Upper lobe of left lung (tissue), 6 donors: ENCODE measurements at regions not wholly inside any gene's neighbourhood (a gene's known extent, or its start where the extent isn't known, plus 50 kb on each side); places are given as distances from the start of the nearest gene placed in this dataset.

ENCODE experiments used
- ATAC-seq, 2 donors: fragments of 200-7000 bp; cut with Tn5 transposase; one replicate each; pipeline ENCODE4 v1.9.1; 2022; ENCODE audit warnings: mild to moderate bottlenecking in 2 of 2, moderate library complexity in 2 of 2; ENCODE audit not compliant: low FRiP score in 2 of 2
- DNase-seq, 2 donors: peaks; one replicate each; pipeline ENCODE4 v3.0.0-alpha.2; 2019 to 2020
- H3K27ac ChIP-seq, 4 donors: fragments of 200-600 bp; sonication (generic); one replicate each; pipeline ENCODE4 v1.5.1; 2016 to 2019
- H3K27me3 ChIP-seq, 4 donors: fragments of 200-600 bp; sonication (generic); one replicate each; pipeline ENCODE4 v1.5.1; 2017 to 2019
- H3K36me3 ChIP-seq, 4 donors: fragments of 200-600 bp; sonication (generic); one replicate each; pipeline ENCODE4 v1.5.1; 2016 to 2019
- H3K4me1 ChIP-seq, 4 donors: fragments of 200-600 bp; sonication (generic); one replicate each; pipeline ENCODE4 v1.5.1; 2018 to 2019
- H3K4me3 ChIP-seq, 4 donors: fragments of 200-600 bp; sonication (generic); one replicate each; pipeline ENCODE4 v1.5.1; 2017 to 2019; ENCODE audit warnings: mild to moderate bottlenecking in 2 of 4, moderate library complexity in 1 of 4
- H3K9me3 ChIP-seq, 4 donors: fragments of 200-600 bp; sonication (generic); one replicate each; pipeline ENCODE4 v1.5.1; 2018 to 2019
- CTCF ChIP-seq, 6 experiments: fragments of 450-650 bp in 4 of 6; fragments of 200-600 bp in 2 of 6; sonication (generic) in 2 of 6; IDR thresholded peaks; one replicate each; pipeline ENCODE4 v1.5.1; 2016 to 2019; ENCODE audit warnings: antibody characterized with exemption in 6 of 6
- EP300 ChIP-seq, 4 donors: sonication (generic); formaldehyde crosslinking; IDR thresholded peaks; one replicate each; pipeline ENCODE4 v1.5.1; 2017; ENCODE audit warnings: antibody characterized with exemption in 4 of 4, control low read depth in 2 of 4
- POLR2A ChIP-seq, 4 donors: fragments of 450-650 bp; IDR thresholded peaks; one replicate each; pipeline ENCODE4 v1.5.1; 2016 to 2017; ENCODE audit warnings: antibody characterized with exemption in 4 of 4, mild to moderate bottlenecking in 2 of 4
- POLR2AphosphoS5 ChIP-seq, 2 donors: sonication (generic); formaldehyde crosslinking; IDR thresholded peaks; one replicate each; pipeline ENCODE4 v1.5.1; 2017; ENCODE audit warnings: antibody characterized with exemption in 2 of 2
- WGBS, 2 donors: methylation state at CpG; one replicate each; pipeline ENCODE4 v1.1.5; 2017 to 2018; 5-methylcytosine and 5-hydroxymethylcytosine counted together
- donor health status: DM: no; HTN: no; CAD: no; lungs with moderate emphysema.
- donor health status: DM: no; HTN: yes; CAD: no; lungs with severe emphysema.

GRCh38 chr2:64831977-64832328 lies 157.2 kb upstream of the SLC1A4 start:
- DNase-seq: no peak
- Histone ChIP-seq H3K4me1 (peaks cover 5 to 11% (median 9%) of the 10 kb centered on the region in 4 donors), H3K36me3 (no peaks in the 10 kb centered on the region), H3K4me3 (no peak overlapping the region), H3K27me3 (no peaks in the 10 kb centered on the region), H3K9me3 (no peaks in the 10 kb centered on the region), H3K27ac (peak overlapping the region; percentile 67 to 80 (median 72))
- ATAC-seq: no peak
- TF ChIP-seq EP300 (IDR thresholded peaks at IDR 0.05) (no peak), POLR2AphosphoS5 (IDR thresholded peaks at IDR 0.05) (no peak), CTCF (IDR thresholded peaks at IDR 0.05) (no peak), POLR2A (IDR thresholded peaks at IDR 0.05) (no peak)
- WGBS, 2 donors: 83 to 87% methylated on average over 6 of the region's 6 CpGs

- H3K9me3 ChIP-seq: no peaks in the 10 kb centered on the region
- peaks cover 5 to 11% (median 9%) of the 10 kb centered on the region in 4 donors for H3K4me1 ChIP-seq
- DNase-seq (no peak), ATAC-seq (no peak)
- H3K4me3 ChIP-seq: no peak overlapping the region
- no peak overlapping the region for H3K27ac ChIP-seq
- 97% methylated on average over 1 of the region's 1 CpG for WGBS, 2 donors
- TF ChIP-seq POLR2A (IDR thresholded peaks at IDR 0.05) (no peak), CTCF (IDR thresholded peaks at IDR 0.05) (no peak), EP300 (IDR thresholded peaks at IDR 0.05) (no peak), POLR2AphosphoS5 (IDR thresholded peaks at IDR 0.05) (no peak)
- no peaks in the 10 kb centered on the region for H3K27me3 ChIP-seq
- no peaks in the 10 kb centered on the region for H3K36me3 ChIP-seq
These were observed 156.3 kb upstream of the SLC1A4 start for GRCh38 chr2:64832936-64833335.

- 71 to 72% methylated on average over 5 of the region's 5 CpGs for WGBS, 2 donors
- Histone ChIP-seq H3K4me1 (peaks cover 6 to 33% (median 12%) of the 10 kb centered on the region in 4 donors), H3K36me3 (no peaks in the 10 kb centered on the region), H3K4me3 (no peak overlapping the region), H3K27me3 (no peaks in the 10 kb centered on the region), H3K27ac (no peak overlapping the region), H3K9me3 (no peaks in the 10 kb centered on the region)
- TF ChIP-seq EP300 (IDR thresholded peaks at IDR 0.05): no peak
- TF ChIP-seq CTCF (IDR thresholded peaks at IDR 0.05): no peak
- TF ChIP-seq POLR2AphosphoS5 (IDR thresholded peaks at IDR 0.05): no peak
- no peak for TF ChIP-seq POLR2A (IDR thresholded peaks at IDR 0.05)
- ATAC-seq: no peak
- no peak for DNase-seq
These were observed 152.6 kb upstream of the SLC1A4 start for GRCh38 chr2:64836566-64836965.

- H3K4me1 ChIP-seq: peaks cover 5 to 29% (median 11%) of the 10 kb centered on the region in 4 donors
- WGBS, 2 donors: 89 to 90% methylated on average over 10 of the region's 10 CpGs
- ATAC-seq: no peak
These were observed 152.0 kb upstream of the SLC1A4 start for GRCh38 chr2:64837116-64837731.

More at GRCh38 chr2:64837116-64837731, 152.0 kb upstream of the SLC1A4 start:
- Histone ChIP-seq H3K27me3 (no peaks in the 10 kb centered on the region), H3K36me3 (no peaks in the 10 kb centered on the region), H3K9me3 (no peaks in the 10 kb centered on the region), H3K27ac (no peak overlapping the region), H3K4me3 (no peak overlapping the region)
- DNase-seq: no peak
- no peak for TF ChIP-seq CTCF (IDR thresholded peaks at IDR 0.05)
- TF ChIP-seq POLR2AphosphoS5 (IDR thresholded peaks at IDR 0.05): no peak
- no peak for TF ChIP-seq EP300 (IDR thresholded peaks at IDR 0.05)
- TF ChIP-seq POLR2A (IDR thresholded peaks at IDR 0.05): no peak
